H9 (cell line): ENCODE measurements at regions not wholly inside any gene's neighbourhood (a gene's known extent, or its start where the extent isn't known, plus 50 kb on each side); places are given as distances from the start of the nearest gene placed in this dataset.

Experiments
- DNase-seq: peaks from one replicate; pipeline ENCODE4 v3.0.0-alpha.2; 2017
- H2AFZ ChIP-seq: one replicate; pipeline ENCODE4 v1.6.1; 2013; ENCODE audit warnings: mild to moderate bottlenecking, low read length, control low read depth, moderate library complexity
- H2AK5ac ChIP-seq: 2 replicates; pipeline ENCODE4 v1.6.1; 2013; ENCODE audit warnings: low read length, control low read depth, mixed read lengths; ENCODE audit not compliant: insufficient read length
- H2BK120ac ChIP-seq: one replicate; pipeline ENCODE4 v1.6.1; 2013; ENCODE audit warnings: low read depth, mild to moderate bottlenecking, low read length, control low read depth, inconsistent platforms; ENCODE audit not compliant: poor library complexity, severe bottlenecking
- H2BK12ac ChIP-seq: 2 replicates; pipeline ENCODE4 v1.6.1; 2013; ENCODE audit warnings: low read length, control low read depth, mixed read lengths, low read depth; ENCODE audit not compliant: insufficient read length
- H2BK15ac ChIP-seq: 2 replicates; pipeline ENCODE4 v1.6.1; 2013; ENCODE audit warnings: low read depth, low read length, control low read depth
- H2BK20ac ChIP-seq: one replicate; pipeline ENCODE4 v1.6.1; 2013; ENCODE audit warnings: low read depth, mild to moderate bottlenecking, low read length, control low read depth, inconsistent platforms; ENCODE audit not compliant: poor library complexity, severe bottlenecking
- H2BK5ac ChIP-seq: 2 replicates; pipeline ENCODE4 v1.6.1; 2013; ENCODE audit warnings: low read length, control low read depth, mixed read lengths; ENCODE audit not compliant: insufficient read length
- H3K14ac ChIP-seq: 2 replicates; pipeline ENCODE4 v1.6.1; 2013; ENCODE audit warnings: low read length, control low read depth; ENCODE audit not compliant: insufficient read depth
- H3K18ac ChIP-seq: 2 replicates; pipeline ENCODE4 v1.6.1; 2013; ENCODE audit warnings: low read depth, mild to moderate bottlenecking, mixed read lengths, low read length, control low read depth; ENCODE audit not compliant: insufficient read length
- H3K23ac ChIP-seq: 2 replicates; pipeline ENCODE4 v1.6.1; 2013; ENCODE audit warnings: low read length, control low read depth, mixed read lengths, low read depth; ENCODE audit not compliant: insufficient read length
- H3K23me2 ChIP-seq: 2 replicates; pipeline ENCODE4 v1.6.1; 2013; ENCODE audit warnings: low read depth, mild to moderate bottlenecking, mixed read lengths, low read length, control low read depth; ENCODE audit not compliant: insufficient read length, poor library complexity, severe bottlenecking
- H3K27ac ChIP-seq: 2 replicates; pipeline ENCODE4 v1.5.1; 2013; ENCODE audit warnings: low read length, control low read depth, mixed read lengths, low read depth; ENCODE audit not compliant: insufficient read length
- H3K27me3 ChIP-seq: 2 replicates; pipeline ENCODE4 v1.6.1; 2013; ENCODE audit warnings: low read length, control low read depth, inconsistent platforms; ENCODE audit not compliant: insufficient read depth
- H3K4ac ChIP-seq: 2 replicates; pipeline ENCODE4 v1.6.1; 2013; ENCODE audit warnings: low read depth, mild to moderate bottlenecking, control low read depth, inconsistent platforms, low read length, moderate library complexity
- H3K4me1 ChIP-seq: 2 replicates; pipeline ENCODE4 v1.6.1; 2013; ENCODE audit warnings: low read length, control low read depth, inconsistent platforms; ENCODE audit not compliant: insufficient read depth
- H3K4me2 ChIP-seq: 2 replicates; pipeline ENCODE4 v1.6.1; 2013; ENCODE audit warnings: low read length, control low read depth, mixed read lengths; ENCODE audit not compliant: insufficient read length, insufficient read depth
- H3K56ac ChIP-seq: 2 replicates; pipeline ENCODE4 v1.6.1; 2013; ENCODE audit warnings: low read depth, mild to moderate bottlenecking, mixed read lengths, low read length, control low read depth; ENCODE audit not compliant: insufficient read length
- H3K79me1 ChIP-seq: 2 replicates; pipeline ENCODE4 v1.6.1; 2013; ENCODE audit warnings: low read depth, mild to moderate bottlenecking, moderate library complexity, low read length, control low read depth, inconsistent platforms; ENCODE audit not compliant: insufficient read depth, poor library complexity, severe bottlenecking
- H3K79me2 ChIP-seq: 2 replicates; pipeline ENCODE4 v1.6.1; 2013; ENCODE audit warnings: low read length, control low read depth, inconsistent platforms; ENCODE audit not compliant: insufficient read depth
- H3K9ac ChIP-seq: 2 replicates; pipeline ENCODE4 v1.6.1; 2013; ENCODE audit warnings: low read length, control low read depth, mixed read lengths; ENCODE audit not compliant: insufficient read length; ENCODE audit errors: extremely low read depth
- H3K9me3 ChIP-seq: one replicate; pipeline ENCODE4 v1.6.1; 2013; ENCODE audit warnings: low read depth, low read length, inconsistent platforms; ENCODE audit not compliant: control insufficient read depth
- H3T11ph ChIP-seq: one replicate; pipeline ENCODE4 v1.6.1; 2013; ENCODE audit warnings: mild to moderate bottlenecking, low read length, control low read depth, inconsistent platforms
- H4K20me1 ChIP-seq: one replicate; pipeline ENCODE4 v1.6.1; 2013; ENCODE audit not compliant: control insufficient read depth, insufficient read length, insufficient read depth
- H4K5ac ChIP-seq: 2 replicates; pipeline ENCODE4 v1.6.1; 2013; ENCODE audit warnings: low read depth, mild to moderate bottlenecking, mixed read lengths, low read length, control low read depth; ENCODE audit not compliant: insufficient read length
- H4K8ac ChIP-seq: replicated peaks from 2 replicates; pipeline ENCODE4 v1.6.1; 2013; ENCODE audit warnings: low read length, control low read depth, mixed read lengths, low read depth; ENCODE audit not compliant: insufficient read length
- H4K91ac ChIP-seq: 2 replicates; pipeline ENCODE4 v1.6.1; 2013; ENCODE audit warnings: low read depth, mild to moderate bottlenecking, moderate library complexity, mixed read lengths, low read length, control low read depth; ENCODE audit not compliant: insufficient read length
- H3K27ac Mint-ChIP-seq, 3 experiments: 2 replicates in 2 of 3; 3 replicates in 1 of 3; pipeline ENCODE4 v1.8.0; 2020 to 2021; ENCODE audit warnings: mixed read lengths in 3 of 3, mild to moderate bottlenecking in 1 of 3, moderate library complexity in 1 of 3
- H3K27me3 Mint-ChIP-seq: 2 replicates; pipeline ENCODE4 v1.8.0; 2021; ENCODE audit warnings: low read depth, mild to moderate bottlenecking, moderate library complexity, mixed read lengths
- H3K36me3 Mint-ChIP-seq, 3 experiments: 2 replicates in 2 of 3; 3 replicates in 1 of 3; pipeline ENCODE4 v1.8.0; 2020 to 2021; ENCODE audit warnings: low read depth in 3 of 3, mixed read lengths in 3 of 3; ENCODE audit not compliant: insufficient read depth in 1 of 3
- H3K4me1 Mint-ChIP-seq, 2 experiments: 2 replicates each; pipeline ENCODE4 v1.8.0; 2020; ENCODE audit warnings: mixed read lengths in 2 of 2
- H3K4me3 Mint-ChIP-seq, 2 experiments: 2 replicates in 1 of 2; 3 replicates in 1 of 2; pipeline ENCODE4 v1.8.0; 2020 to 2021; ENCODE audit warnings: mild to moderate bottlenecking in 2 of 2, mixed read lengths in 2 of 2, moderate library complexity in 1 of 2
- H3K9me3 Mint-ChIP-seq, 2 experiments: 2 replicates in 1 of 2; 3 replicates in 1 of 2; pipeline ENCODE4 v1.8.0; 2020; ENCODE audit warnings: mild to moderate bottlenecking in 2 of 2, mixed read lengths in 2 of 2, moderate library complexity in 1 of 2
- CTCF ChIP-seq: fragments of 200-600 bp; sonication (generic); conservative IDR thresholded peaks from 3 replicates; pipeline ENCODE4 v1.8.0; 2021; ENCODE audit warnings: antibody characterized with exemption, mild to moderate bottlenecking
- WGBS: extraction: QIAGEN DNeasy Blood & Tissue Kit; methylation state at CpG from one replicate; pipeline ENCODE4 v1.1.7; 2013; ENCODE audit warnings: missing lambda C conversion rate, low lambda C conversion rate, mixed read lengths; ENCODE audit not compliant: insufficient read length; ENCODE audit errors: extremely low coverage; 5-methylcytosine and 5-hydroxymethylcytosine counted together

DNA sequence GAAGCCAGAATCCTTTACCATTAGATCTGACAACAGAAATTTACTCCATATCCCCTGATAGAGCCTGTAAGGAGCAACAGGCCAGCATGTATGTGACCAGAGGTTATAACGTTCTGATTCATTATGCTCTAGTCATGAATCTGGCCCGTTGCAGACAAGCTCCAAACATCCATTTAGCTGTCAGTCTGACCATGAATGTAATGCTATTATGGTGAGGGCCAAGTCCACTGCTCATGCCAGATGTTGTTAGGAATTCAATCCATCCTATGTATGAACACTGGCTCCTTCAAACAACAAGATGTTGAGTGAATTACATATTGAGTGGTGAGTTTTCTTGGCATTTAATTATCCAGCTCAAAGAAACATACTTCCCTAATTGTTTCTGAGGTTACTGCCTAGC, 610.1 kb upstream of the ANKRD30A start:
- no peak overlapping the region for H2BK12ac ChIP-seq
- no peak overlapping the region for H4K8ac ChIP-seq
- no peak overlapping the region for H2BK20ac ChIP-seq
- H3K23ac ChIP-seq, result no peak overlapping the region
- H3K4me1 ChIP-seq, result no peaks in the 10 kb centered on the region
- Mint-ChIP-seq H3K36me3 (peaks cover 0 to 3% (median 0%) of the 10 kb centered on the region in 3 experiments; a peak in 1 of 7 replicates), H3K9me3 (peaks cover 0 to 6% of the 10 kb centered on the region in 2 experiments; a peak in 2 of 5 replicates), H3K4me3 (no peak overlapping the region), H3K27me3 (no peaks in the 10 kb centered on the region), H3K4me1 (no peaks in the 10 kb centered on the region), H3K27ac (no peak overlapping the region)
- no peak overlapping the region for H2BK120ac ChIP-seq
- no peak overlapping the region for H4K91ac ChIP-seq
- no peaks in the 10 kb centered on the region for H4K20me1 ChIP-seq
- WGBS, result no CpG with 5 or more reads among the region's 2 CpGs
- no peak overlapping the region for H2AK5ac ChIP-seq
- H3K56ac ChIP-seq, result no peak overlapping the region
- no peak overlapping the region for H3K9ac ChIP-seq
- H3K14ac ChIP-seq, result no peak overlapping the region
- H3K27me3 ChIP-seq, result no peaks in the 10 kb centered on the region
- H3T11ph ChIP-seq, result no peak overlapping the region
- DNase-seq, result no peak
- no peak overlapping the region for H3K27ac ChIP-seq
- no peaks in the 10 kb centered on the region for H3K23me2 ChIP-seq
- no peak overlapping the region for H4K5ac ChIP-seq
- no peak overlapping the region for H3K4ac ChIP-seq
- no peaks in the 10 kb centered on the region for H3K79me1 ChIP-seq
- H3K18ac ChIP-seq, result no peak overlapping the region
- no peak overlapping the region for H2AFZ ChIP-seq
- H3K79me2 ChIP-seq, result no peaks in the 10 kb centered on the region
- H3K4me2 ChIP-seq, result no peak overlapping the region
- no peak overlapping the region for H2BK15ac ChIP-seq
- H2BK5ac ChIP-seq, result no peak overlapping the region
- H3K9me3 ChIP-seq, result no peaks in the 10 kb centered on the region
- TF ChIP-seq CTCF, result no peak
